GM13976 (cell line): ENCODE measurements at regions not wholly inside any gene's neighbourhood (a gene's known extent, or its start where the extent isn't known, plus 50 kb on each side); places are given as distances from the start of the nearest gene placed in this dataset.

ENCODE experiments used
- DNase-seq: peaks from one replicate; pipeline ENCODE4 v3.0.0; 2012; ENCODE audit warnings: low spot score
- in situ Hi-C: fragments of 300-500 bp; cut with MboI; formaldehyde crosslinking; loops from one replicate; pipeline ENCODE4 v1.12.0; 2022; ENCODE audit warnings: low sequenced_read_pairs, mixed read lengths, inconsistent platforms; ENCODE audit not compliant: unreplicated experiment
- TF ChIP-seq, protein P1 (sequence below): IDR thresholded peaks from 2 replicates; pipeline ENCODE4 v1.5.1; 2012; ENCODE audit warnings: borderline replicate concordance, mild to moderate bottlenecking; ENCODE audit not compliant: insufficient read depth; ENCODE audit errors: extremely low read depth, missing control alignments, control extremely low read depth

DNA sequence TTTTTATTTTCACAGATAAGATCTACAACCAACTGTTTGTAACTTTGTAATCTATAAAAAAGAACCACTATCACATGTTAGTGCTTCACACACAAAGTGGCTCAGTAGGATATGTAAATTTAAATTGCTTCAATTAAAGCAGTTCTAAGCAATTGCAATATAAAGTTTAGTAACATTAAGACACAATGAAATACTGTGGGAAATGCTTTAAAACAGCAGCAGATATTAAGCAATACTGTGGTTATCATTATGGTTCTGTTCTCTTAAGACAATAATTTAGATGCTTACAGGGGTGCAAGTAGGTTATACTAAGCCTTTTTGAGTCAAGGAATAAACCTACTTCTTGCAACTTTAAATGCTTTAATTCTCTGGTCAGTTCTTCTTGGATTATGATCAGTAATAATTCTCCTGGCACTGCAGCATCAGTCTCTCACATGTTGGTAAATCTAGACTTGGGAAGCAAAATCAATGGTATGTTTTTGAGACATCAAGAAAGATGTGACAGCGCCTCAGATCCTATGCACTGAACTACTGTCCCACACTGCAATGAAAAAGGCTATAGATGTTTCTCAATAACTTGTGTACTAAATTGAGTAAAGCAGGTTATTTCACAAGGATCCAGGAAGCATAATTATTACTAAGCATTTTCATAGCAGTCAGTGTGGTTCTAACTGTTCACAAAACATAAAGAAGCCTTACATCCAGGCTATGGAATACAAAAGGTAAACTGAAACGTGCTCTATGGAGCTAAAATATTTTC is 338.7 kb upstream of the PDE4D start:
- TF ChIP-seq, protein P1, sequence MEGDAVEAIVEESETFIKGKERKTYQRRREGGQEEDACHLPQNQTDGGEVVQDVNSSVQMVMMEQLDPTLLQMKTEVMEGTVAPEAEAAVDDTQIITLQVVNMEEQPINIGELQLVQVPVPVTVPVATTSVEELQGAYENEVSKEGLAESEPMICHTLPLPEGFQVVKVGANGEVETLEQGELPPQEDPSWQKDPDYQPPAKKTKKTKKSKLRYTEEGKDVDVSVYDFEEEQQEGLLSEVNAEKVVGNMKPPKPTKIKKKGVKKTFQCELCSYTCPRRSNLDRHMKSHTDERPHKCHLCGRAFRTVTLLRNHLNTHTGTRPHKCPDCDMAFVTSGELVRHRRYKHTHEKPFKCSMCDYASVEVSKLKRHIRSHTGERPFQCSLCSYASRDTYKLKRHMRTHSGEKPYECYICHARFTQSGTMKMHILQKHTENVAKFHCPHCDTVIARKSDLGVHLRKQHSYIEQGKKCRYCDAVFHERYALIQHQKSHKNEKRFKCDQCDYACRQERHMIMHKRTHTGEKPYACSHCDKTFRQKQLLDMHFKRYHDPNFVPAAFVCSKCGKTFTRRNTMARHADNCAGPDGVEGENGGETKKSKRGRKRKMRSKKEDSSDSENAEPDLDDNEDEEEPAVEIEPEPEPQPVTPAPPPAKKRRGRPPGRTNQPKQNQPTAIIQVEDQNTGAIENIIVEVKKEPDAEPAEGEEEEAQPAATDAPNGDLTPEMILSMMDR = no peak
- DNase-seq = no peak
- in situ Hi-C loops = no loop called here

DNA sequence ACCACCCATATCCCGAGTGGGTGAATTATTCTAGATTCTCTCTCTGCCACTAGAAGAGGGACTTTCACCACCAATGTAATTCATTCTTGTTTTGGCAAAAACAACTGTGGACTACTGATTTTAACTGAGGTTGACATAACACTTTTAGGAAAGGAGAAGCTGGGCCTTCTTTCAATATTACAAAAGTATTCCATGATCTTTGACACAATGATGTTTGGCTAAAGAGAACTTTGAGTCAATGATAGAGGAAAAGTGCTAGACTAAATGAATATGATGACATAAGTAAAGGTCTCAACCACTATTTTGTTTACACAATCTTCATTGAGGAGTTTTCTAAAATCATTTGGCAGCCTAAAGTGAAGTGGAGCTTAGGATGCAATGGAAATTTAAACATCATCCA is 336.9 kb upstream of the PDE4D start:
- no peak for DNase-seq
- TF ChIP-seq, protein P1 = no peak
- in situ Hi-C loops = no loop called here

DNA sequence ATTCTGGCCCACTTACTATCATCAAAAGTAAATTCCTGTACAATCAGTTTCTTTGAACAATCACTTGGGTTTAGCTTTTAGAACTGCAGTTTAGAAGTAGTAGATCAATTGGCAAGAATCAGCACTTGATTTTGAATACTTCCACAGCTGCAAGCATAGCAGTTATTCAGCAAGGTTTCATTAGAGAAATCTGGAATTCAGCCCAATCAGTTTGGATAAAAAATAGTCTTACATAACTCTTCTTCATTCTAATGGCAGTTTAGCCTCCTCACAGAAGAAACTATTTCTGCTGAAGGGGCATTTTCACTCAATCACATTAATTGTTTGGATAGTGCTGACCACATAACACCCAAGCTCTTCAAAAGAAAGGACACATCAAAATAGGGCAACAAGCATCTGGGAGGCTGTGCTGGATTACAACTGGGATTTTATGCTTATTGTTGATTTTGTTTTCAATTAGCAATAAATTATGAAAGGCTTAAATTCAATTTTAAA is 336.2 kb upstream of the PDE4D start:
- TF ChIP-seq, protein P1 = no peak
- in situ Hi-C loops = no loop called here
- no peak for DNase-seq

DNA sequence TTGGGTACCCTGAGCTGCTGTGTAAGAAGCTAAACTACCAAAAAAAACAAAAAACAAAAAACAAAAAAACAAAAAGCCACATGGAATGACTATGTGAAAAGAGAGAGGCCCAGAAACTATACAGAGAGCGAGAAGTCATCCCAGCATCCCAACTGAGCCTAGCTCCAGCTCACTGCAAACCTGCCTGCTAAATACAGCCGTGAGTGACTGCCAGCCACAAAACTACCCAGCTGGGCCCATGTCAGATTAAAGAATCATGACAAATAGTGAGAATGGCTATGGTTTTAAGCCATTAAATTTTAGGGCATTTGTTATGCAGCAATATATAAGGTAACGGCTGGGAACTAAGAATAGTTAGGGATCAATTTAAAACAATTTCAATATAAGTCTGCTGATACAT is 335.1 kb upstream of the PDE4D start:
- no peak for DNase-seq
- TF ChIP-seq, protein P1 = no peak
- in situ Hi-C loops = no loop called here

DNA sequence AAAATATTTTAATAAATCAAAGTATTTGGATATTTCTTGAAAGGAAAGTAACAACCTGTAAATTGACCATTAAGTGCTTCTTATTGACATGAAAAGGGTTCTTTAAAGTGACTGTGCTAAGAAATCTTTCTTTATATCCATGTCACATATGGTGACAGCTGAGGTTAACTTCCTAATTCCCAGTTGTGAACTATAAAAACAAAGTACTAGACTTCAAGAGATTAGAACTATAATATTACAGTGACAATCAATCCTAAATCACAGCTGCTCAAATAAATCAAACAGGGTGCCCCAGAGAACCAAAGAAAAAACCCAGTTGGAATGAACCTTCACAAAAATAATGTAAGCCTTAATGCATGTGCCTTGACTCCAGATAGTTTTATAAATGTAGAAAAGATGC is 332.6 kb upstream of the PDE4D start:
- DNase-seq = no peak
- in situ Hi-C loops = no loop called here
- TF ChIP-seq, protein P1 = no peak

DNA sequence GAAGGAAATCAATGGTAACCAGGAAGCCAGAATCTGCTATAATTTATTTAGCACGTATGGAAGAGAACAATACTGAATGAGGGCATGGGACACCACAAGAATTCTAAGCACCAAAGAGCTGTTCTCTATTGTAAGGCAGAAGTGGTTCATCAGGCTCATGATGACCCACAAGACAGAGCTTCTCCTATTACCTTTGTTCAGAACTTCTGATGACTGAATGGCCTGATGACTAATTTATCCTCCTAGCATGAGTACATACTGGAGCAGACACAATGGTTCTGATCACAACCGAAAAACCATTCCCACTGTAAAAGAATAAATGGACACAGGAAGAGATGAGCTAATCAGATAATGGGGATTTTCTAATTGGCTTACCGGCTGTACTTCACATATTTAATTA is 329.8 kb upstream of the PDE4D start:
- TF ChIP-seq, protein P1 = no peak
- in situ Hi-C loops = no loop called here
- no peak for DNase-seq
